Adrenal gland (tissue), 9 donors: ENCODE measurements at regions not wholly inside any gene's neighbourhood (a gene's known extent, or its start where the extent isn't known, plus 50 kb on each side); places are given as distances from the start of the nearest gene placed in this dataset.

ENCODE experiments used
- DNase-seq, 7 donors: peaks; one replicate each; pipeline ENCODE4 v3.0.0-alpha.2; 2019 to 2020
- H3K27ac ChIP-seq, 5 donors: fragments of 200-600 bp; sonication (generic) in 4 of 5; 1 replicate in 3 of 5; 2 replicates in 2 of 5; pipeline versions ENCODE4 v1.5.1 to v1.8.0; 2016 to 2020; ENCODE audit warnings: mild to moderate bottlenecking in 1 of 5
- H3K27me3 ChIP-seq: fragments of 200-600 bp; 2 replicates; pipeline ENCODE4 v1.8.0; 2021
- H3K36me3 ChIP-seq, 2 donors: fragments of 200-600 bp; replicated peaks in 1 of 2; 1 replicate in 1 of 2; 2 replicates in 1 of 2; pipeline versions ENCODE4 v1.5.1 to v1.8.0; 2018 to 2022
- H3K4me1 ChIP-seq, 2 donors: fragments of 200-600 bp; replicated peaks in 1 of 2; 1 replicate in 1 of 2; 2 replicates in 1 of 2; pipeline versions ENCODE4 v1.5.1 to v1.8.0; 2018 to 2021
- H3K4me3 ChIP-seq, 4 donors: fragments of 200-600 bp; sonication (generic) in 3 of 4; one replicate each; pipeline ENCODE4 v1.5.1; 2016 to 2018
- H3K9me3 ChIP-seq, 3 donors: fragments of 200-600 bp; sonication (generic) in 1 of 3; replicated peaks in 1 of 3; 1 replicate in 2 of 3; 2 replicates in 1 of 3; pipeline versions ENCODE4 v1.5.1 to v1.8.0; 2016 to 2021
- CTCF ChIP-seq, 6 experiments: fragments of 450-650 bp in 4 of 6; fragments of 200-600 bp in 2 of 6; sonication (generic) in 1 of 6; IDR thresholded peaks; 1 replicate in 5 of 6; 2 replicates in 1 of 6; pipeline versions ENCODE4 v1.5.1 to v1.8.0; 2016 to 2021; ENCODE audit warnings: antibody characterized with exemption in 6 of 6, mild to moderate bottlenecking in 2 of 6, moderate library complexity in 1 of 6
- POLR2A ChIP-seq, 2 donors: fragments of 450-650 bp; IDR thresholded peaks; one replicate each; pipeline ENCODE4 v1.6.1; 2017; ENCODE audit warnings: antibody characterized with exemption in 2 of 2, mild to moderate bottlenecking in 2 of 2, moderate library complexity in 1 of 2
- WGBS, 4 donors: extraction: QIAGEN DNeasy Blood & Tissue Kit in 2 of 4; methylation state at CpG; one replicate each; pipeline versions ENCODE4 v1.1.5 to v1.1.7; 2013 to 2017; 5-methylcytosine and 5-hydroxymethylcytosine counted together
- intact Hi-C, 2 donors: fragments of 100-400 bp; cut with DNase I; formaldehyde crosslinking; loops; one replicate each; pipeline versions ENCODE4 v1.14.1 to v1.15.0; 2022 to 2023
- donor health status: healthy with polysubstance abuse.
- donor health status: Bipolar disorder and iron deficiency.
- donor health status: DM: yes; HTN: yes; CAD: no.
- donor health status: DM: no; HTN: no; CAD: no.
- donor health status: DM: no; HTN: no; CAD: no.

- Histone ChIP-seq H3K4me1 (no peaks in the 10 kb centered on the region), H3K9me3 (no peaks in the 10 kb centered on the region), H3K27me3 (peaks cover 7% of the 10 kb centered on the region), H3K36me3 (no peaks in the 10 kb centered on the region), H3K4me3 (no peak overlapping the region), H3K27ac (no peak overlapping the region)
- TF ChIP-seq POLR2A (IDR thresholded peaks at IDR 0.05) (no peak), CTCF (IDR thresholded peaks at IDR 0.05) (no peak)
- intact Hi-C loops = no loop called here
- WGBS, 4 donors = 76 to 91% (median 77%) methylated on average over 7 to 16 of the region's 16 CpGs; no CpG with 5 or more reads in 1 of the 4 donors
- DNase-seq = no peak
These were observed 134.6 kb downstream of the OLFM1 start for GRCh38 chr9:135221951-135222631.

GRCh38 chr9:135222881-135223760 lies 135.7 kb downstream of the OLFM1 start:
- no peaks in the 10 kb centered on the region for H3K9me3 ChIP-seq
- H3K27ac ChIP-seq = no peak overlapping the region
- TF ChIP-seq CTCF (IDR thresholded peaks at IDR 0.05) = no peak
- TF ChIP-seq POLR2A (IDR thresholded peaks at IDR 0.05) = no peak
- peaks cover 2% of the 10 kb centered on the region for H3K27me3 ChIP-seq
- DNase-seq = no peak
- H3K4me1 ChIP-seq = no peaks in the 10 kb centered on the region
- no peaks in the 10 kb centered on the region for H3K36me3 ChIP-seq
- no peak overlapping the region for H3K4me3 ChIP-seq
- 77 to 80% (median 78%) methylated on average over 27 to 30 of the region's 30 CpGs for WGBS, 4 donors
- intact Hi-C loops = no loop called here

- no peaks in the 10 kb centered on the region for H3K4me1 ChIP-seq
- TF ChIP-seq POLR2A (IDR thresholded peaks at IDR 0.05) (no peak), CTCF (IDR thresholded peaks at IDR 0.05) (no peak)
- H3K4me3 ChIP-seq = no peak overlapping the region
- WGBS, 4 donors = 78 to 83% (median 82%) methylated on average over 4 to 11 of the region's 11 CpGs
- intact Hi-C loops = no loop called here
- H3K27ac ChIP-seq = no peak overlapping the region
- H3K9me3 ChIP-seq = no peaks in the 10 kb centered on the region
- H3K36me3 ChIP-seq = no peaks in the 10 kb centered on the region
- DNase-seq = no peak
- no peaks in the 10 kb centered on the region for H3K27me3 ChIP-seq
These were observed 136.4 kb downstream of the OLFM1 start for GRCh38 chr9:135223831-135224230.

- intact Hi-C loops = no loop called here
These were observed 136.9 kb downstream of the OLFM1 start for GRCh38 chr9:135224286-135224877.

More at GRCh38 chr9:135224286-135224877, 136.9 kb downstream of the OLFM1 start:
- no peak for TF ChIP-seq CTCF (IDR thresholded peaks at IDR 0.05)
- TF ChIP-seq POLR2A (IDR thresholded peaks at IDR 0.05) = no peak
- H3K36me3 ChIP-seq = no peaks in the 10 kb centered on the region
- H3K27ac ChIP-seq = no peak overlapping the region
- no peak overlapping the region for H3K4me3 ChIP-seq
- no peaks in the 10 kb centered on the region for H3K9me3 ChIP-seq
- H3K4me1 ChIP-seq = no peaks in the 10 kb centered on the region
- no peak for DNase-seq
- H3K27me3 ChIP-seq = peaks cover 5% of the 10 kb centered on the region
- WGBS, 4 donors = 81 to 87% (median 85%) methylated on average over 6 to 12 of the region's 12 CpGs
